SK-N-SH (cell line): ENCODE measurements at regions not wholly inside any gene's neighbourhood (a gene's known extent, or its start where the extent isn't known, plus 50 kb on each side); places are given as distances from the start of the nearest gene placed in this dataset.

Experiments
- CTCF ChIA-PET: fragments of 300-600, 350-600 bp; formaldehyde crosslinking; extraction: SDS; loops from one replicate; lab custom pipeline; 2021; lab: Yijun Ruan, JAX
- POLR2A ChIA-PET: fragments of 350-600 bp; sonication (Branson Sonifier 250); formaldehyde crosslinking; extraction: SDS; loops from one replicate; lab custom pipeline; 2020; ENCODE audit warnings: antibody characterized with exemption, inconsistent platforms; lab: Yijun Ruan, JAX
- DNase-seq: peaks from one replicate; pipeline ENCODE4 v3.0.0; 2012
- H2AFZ ChIP-seq: fragments of 200-600 bp; sonication (generic); 2 replicates; pipeline ENCODE4 v1.8.1; 2016; ENCODE audit warnings: antibody characterized with exemption, mild to moderate bottlenecking, low read depth
- H3F3A ChIP-seq: fragments of 200-600 bp; sonication (generic); replicated peaks from 2 replicates; pipeline ENCODE3; 2016; ENCODE audit warnings: antibody characterized with exemption, mild to moderate bottlenecking; ENCODE audit not compliant: insufficient read depth
- H3K27ac ChIP-seq, 2 experiments: fragments of 200-500 bp in 1 of 2; fragments of 200-600 bp in 1 of 2; sonication (Bioruptor generic) in 1 of 2; sonication (generic), shearing (Covaris generic) in 1 of 2; 2 replicates each; pipeline versions ENCODE4 v1.5.1 to v1.6.1; 2014 to 2016; ENCODE audit warnings: low read depth in 2 of 2, inconsistent platforms in 1 of 2, low read length in 1 of 2, mild to moderate bottlenecking in 1 of 2, mixed read lengths in 1 of 2
- H3K27me3 ChIP-seq: fragments of 200-600 bp; sonication (generic), shearing (Covaris generic); 2 replicates; pipeline ENCODE4 v1.6.1; 2016; ENCODE audit warnings: mixed run types; ENCODE audit not compliant: insufficient read depth
- H3K36me3 ChIP-seq, 2 experiments: fragments of 200-500 bp in 1 of 2; fragments of 200-600 bp in 1 of 2; sonication (Bioruptor generic) in 1 of 2; sonication (generic) in 1 of 2; replicated peaks in 1 of 2; 2 replicates each; pipeline versions ENCODE3 to v1.5.1; 2014 to 2016; ENCODE audit warnings: low read length in 1 of 2, mild to moderate bottlenecking in 1 of 2; ENCODE audit not compliant: insufficient read depth in 2 of 2, control insufficient read depth in 1 of 2
- H3K4me1 ChIP-seq, 2 experiments: fragments of 200-500 bp in 1 of 2; fragments of 200-600 bp in 1 of 2; sonication (Bioruptor generic) in 1 of 2; sonication (generic), shearing (Covaris generic) in 1 of 2; 2 replicates each; pipeline versions ENCODE4 v1.5.1 to v1.6.1; 2014 to 2016; ENCODE audit warnings: low read depth in 1 of 2, low read length in 1 of 2, mixed run types in 1 of 2; ENCODE audit not compliant: insufficient read depth in 2 of 2, control insufficient read depth in 1 of 2
- H3K4me2 ChIP-seq: fragments of 200-600 bp; sonication (generic), shearing (Covaris generic); 2 replicates; pipeline ENCODE4 v1.6.1; 2017; ENCODE audit warnings: mixed run types
- H3K4me3 ChIP-seq, 2 experiments: fragments of 200-500 bp in 1 of 2; fragments of 200-600 bp in 1 of 2; sonication (Bioruptor generic) in 1 of 2; sonication (generic), shearing (Covaris generic) in 1 of 2; 2 replicates each; pipeline versions ENCODE4 v1.5.1 to v1.8.1; 2014 to 2016; ENCODE audit warnings: low read depth in 2 of 2, inconsistent platforms in 1 of 2, low read length in 1 of 2, mild to moderate bottlenecking in 1 of 2, mixed read lengths in 1 of 2, moderate library complexity in 1 of 2
- H3K79me2 ChIP-seq: fragments of 200-600 bp; sonication (generic); 2 replicates; pipeline ENCODE4 v1.8.1; 2017; ENCODE audit warnings: mild to moderate bottlenecking; ENCODE audit not compliant: insufficient read depth
- H3K9ac ChIP-seq: fragments of 200-600 bp; sonication (generic); 2 replicates; pipeline ENCODE4 v1.6.1; 2017; ENCODE audit warnings: mixed run types
- H3K9me2 ChIP-seq: fragments of 200-600 bp; sonication (generic); 2 replicates; pipeline ENCODE4 v1.6.1; 2017; ENCODE audit warnings: mixed run types
- H3K9me3 ChIP-seq: fragments of 200-600 bp; sonication (generic); 2 replicates; pipeline ENCODE4 v1.6.1; 2017; ENCODE audit warnings: mixed run types, mild to moderate bottlenecking, moderate library complexity
- H4K20me1 ChIP-seq: fragments of 200-600 bp; sonication (generic); 2 replicates; pipeline ENCODE4 v1.6.1; 2017; ENCODE audit warnings: mild to moderate bottlenecking, mixed run types; ENCODE audit not compliant: insufficient read depth
- ELF1 ChIP-seq: IDR thresholded peaks from 2 replicates; pipeline ENCODE4 v1.4.0; 2012
- EP300 ChIP-seq, 2 experiments: IDR thresholded peaks; 2 replicates each; pipeline versions ENCODE4 v1.4.0 to v1.6.1; 2012; ENCODE audit warnings: borderline replicate concordance in 1 of 2, low read depth in 1 of 2, low read length in 1 of 2
- EZH2phosphoT487 ChIP-seq: fragments of 200-600 bp; sonication (generic); IDR thresholded peaks from 2 replicates; pipeline ENCODE4 v1.6.1; 2017; ENCODE audit warnings: low read depth, mixed run types, mild to moderate bottlenecking, antibody characterized with exemption, moderate library complexity, borderline replicate concordance
- FOSL2 ChIP-seq: IDR thresholded peaks from 2 replicates; pipeline ENCODE4 v1.4.0; 2012; ENCODE audit warnings: low read depth, mild to moderate bottlenecking, moderate library complexity, borderline replicate concordance
- FOXJ3 ChIP-seq: sonication (generic); formaldehyde crosslinking; IDR thresholded peaks from 2 replicates; pipeline ENCODE4 v1.5.1; 2020; ENCODE audit warnings: mild to moderate bottlenecking, missing genetic modification reagents
- FOXM1 ChIP-seq: IDR thresholded peaks from 2 replicates; pipeline ENCODE4 v1.4.0; 2012; ENCODE audit warnings: low read depth, mild to moderate bottlenecking
- GABPA ChIP-seq: IDR thresholded peaks from 2 replicates; pipeline ENCODE4 v1.4.0; 2012; ENCODE audit warnings: low read depth, mild to moderate bottlenecking
- JUND ChIP-seq: IDR thresholded peaks from 2 replicates; pipeline ENCODE4 v1.4.0; 2012
- POLR2AphosphoS5 ChIP-seq: IDR thresholded peaks from 2 replicates; pipeline ENCODE4 v1.6.1; 2012; ENCODE audit warnings: low read depth, low read length
- RAD21 ChIP-seq: IDR thresholded peaks from 2 replicates; pipeline ENCODE4 v1.6.1; 2012; ENCODE audit warnings: mild to moderate bottlenecking, low read length
- RCOR1 ChIP-seq: fragments of 150-350 bp; IDR thresholded peaks from 2 replicates; pipeline ENCODE4 v1.6.1; 2017; ENCODE audit warnings: antibody characterized with exemption, low read length
- REST ChIP-seq: IDR thresholded peaks from 2 replicates; pipeline ENCODE4 v1.6.1; 2012; ENCODE audit warnings: mild to moderate bottlenecking, low read depth, low read length, moderate library complexity
- RFX5 ChIP-seq: IDR thresholded peaks from 2 replicates; pipeline ENCODE4 v1.6.1; 2012; ENCODE audit warnings: mild to moderate bottlenecking, improper control_type of control experiment, low read length
- SIN3A ChIP-seq: IDR thresholded peaks from 2 replicates; pipeline ENCODE4 v1.6.1; 2012; ENCODE audit warnings: low read depth, mild to moderate bottlenecking, low read length, moderate library complexity, borderline replicate concordance
- SMC3 ChIP-seq: IDR thresholded peaks from 2 replicates; pipeline ENCODE4 v1.6.1; 2012; ENCODE audit warnings: low read depth, low read length, improper control_type of control experiment
- TAF1 ChIP-seq: IDR thresholded peaks from 2 replicates; pipeline ENCODE4 v1.6.1; 2012; ENCODE audit warnings: low read depth, mild to moderate bottlenecking, low read length, moderate library complexity, borderline replicate concordance
- TCF12 ChIP-seq: IDR thresholded peaks from 2 replicates; pipeline ENCODE4 v1.4.0; 2012
- TEAD4 ChIP-seq: IDR thresholded peaks from 2 replicates; pipeline ENCODE4 v1.4.0; 2012; ENCODE audit warnings: mild to moderate bottlenecking, borderline replicate concordance; ENCODE audit not compliant: insufficient read depth
- USF1 ChIP-seq: IDR thresholded peaks from 2 replicates; pipeline ENCODE4 v1.4.0; 2012; ENCODE audit warnings: low read depth, borderline replicate concordance
- USF2 ChIP-seq: fragments of 150-350 bp; IDR thresholded peaks from 2 replicates; pipeline ENCODE4 v1.6.1; 2017; ENCODE audit warnings: antibody characterized with exemption, low read length, low read depth, borderline replicate concordance
- YY1 ChIP-seq: IDR thresholded peaks from 2 replicates; pipeline ENCODE4 v1.4.0; 2012; ENCODE audit warnings: low read depth, mild to moderate bottlenecking
- WGBS: methylation state at CpG from one replicate; pipeline ENCODE4 v1.1.6; 2017; ENCODE audit warnings: low lambda C conversion rate; 5-methylcytosine and 5-hydroxymethylcytosine counted together
- TF ChIP-seq, protein P1 (sequence below): IDR thresholded peaks from 2 replicates; pipeline ENCODE4 v1.4.0; 2012; ENCODE audit warnings: low read depth, borderline replicate concordance
- TF ChIP-seq, protein P2 (sequence below): fragments of 150-350 bp; IDR thresholded peaks from 2 replicates; pipeline ENCODE4 v1.6.1; 2016; ENCODE audit warnings: mild to moderate bottlenecking, low read depth, low read length
- TF ChIP-seq, protein P3 (sequence below): fragments of 200-600 bp; sonication (generic); IDR thresholded peaks from 2 replicates; pipeline ENCODE4 v1.6.1; 2017; ENCODE audit warnings: antibody characterized with exemption, mild to moderate bottlenecking, moderate library complexity

DNA sequence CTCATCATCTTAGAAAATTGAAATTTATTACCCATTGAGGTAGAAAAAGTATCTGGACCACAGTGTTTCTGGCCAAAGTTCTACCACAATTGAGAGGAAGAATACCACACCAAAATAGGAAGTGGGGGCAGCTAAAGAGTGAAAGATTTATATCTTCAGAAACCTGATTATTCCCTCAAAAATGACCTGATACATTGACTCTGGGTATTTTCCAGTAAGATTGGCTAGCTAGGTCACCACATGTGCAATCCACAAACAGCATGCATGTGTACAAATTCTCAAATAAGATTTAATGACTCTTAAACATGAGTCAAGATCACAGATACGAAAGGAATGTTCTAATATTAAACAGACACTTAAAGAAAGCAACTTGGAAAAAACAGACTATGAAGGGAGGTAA, 1516.2 kb upstream of the PCDH20 start:
- no peaks in the 10 kb centered on the region for H3K36me3 ChIP-seq
- H3K4me3 ChIP-seq = no peak overlapping the region
- H4K20me1 ChIP-seq = no peaks in the 10 kb centered on the region
- H3K79me2 ChIP-seq = no peaks in the 10 kb centered on the region
- no peaks in the 10 kb centered on the region for H3K9me3 ChIP-seq
- no peaks in the 10 kb centered on the region for H3F3A ChIP-seq
- WGBS = 3% methylated on average over 1 of the region's 1 CpG
- H3K9ac ChIP-seq = no peak overlapping the region
- POLR2A ChIA-PET = no interaction called here
- CTCF ChIA-PET = no interaction called here
- H3K27me3 ChIP-seq = no peaks in the 10 kb centered on the region
- no peaks in the 10 kb centered on the region for H3K9me2 ChIP-seq
- no peak overlapping the region; the same call in 1 of the 2 replicates for H3K4me2 ChIP-seq
- H2AFZ ChIP-seq = peak overlapping the region; percentile 71
- no peaks in the 10 kb centered on the region for H3K4me1 ChIP-seq
- TF ChIP-seq FOXJ3 (CRISPR knock-in tag) (no peak), REST (no peak), RFX5 (no peak), SIN3A (no peak), FOSL2 (no peak), GABPA (no peak), RCOR1 (no peak), EZH2phosphoT487 (no peak), TAF1 (no peak), USF2 (no peak), EP300 (IDR thresholded peaks at IDR 0.05; ENCODE audit: borderline replicate concordance in 1 of 2, low read depth in 1 of 2, low read length in 1 of 2) (0 out of 4 replicates have a peak, but pooled peaks of 1 of the 2 experiments have one; percentile 14), JUND (0 out of 2 replicates have a peak, but pooled peaks have one; percentile 19), TCF12 (peak; percentile 58), SMC3 (no peak), FOXM1 (no peak), TEAD4 (no peak), POLR2AphosphoS5 (no peak), USF1 (no peak), ELF1 (no peak), YY1 (no peak), RAD21 (no peak)
- TF ChIP-seq, protein P1, sequence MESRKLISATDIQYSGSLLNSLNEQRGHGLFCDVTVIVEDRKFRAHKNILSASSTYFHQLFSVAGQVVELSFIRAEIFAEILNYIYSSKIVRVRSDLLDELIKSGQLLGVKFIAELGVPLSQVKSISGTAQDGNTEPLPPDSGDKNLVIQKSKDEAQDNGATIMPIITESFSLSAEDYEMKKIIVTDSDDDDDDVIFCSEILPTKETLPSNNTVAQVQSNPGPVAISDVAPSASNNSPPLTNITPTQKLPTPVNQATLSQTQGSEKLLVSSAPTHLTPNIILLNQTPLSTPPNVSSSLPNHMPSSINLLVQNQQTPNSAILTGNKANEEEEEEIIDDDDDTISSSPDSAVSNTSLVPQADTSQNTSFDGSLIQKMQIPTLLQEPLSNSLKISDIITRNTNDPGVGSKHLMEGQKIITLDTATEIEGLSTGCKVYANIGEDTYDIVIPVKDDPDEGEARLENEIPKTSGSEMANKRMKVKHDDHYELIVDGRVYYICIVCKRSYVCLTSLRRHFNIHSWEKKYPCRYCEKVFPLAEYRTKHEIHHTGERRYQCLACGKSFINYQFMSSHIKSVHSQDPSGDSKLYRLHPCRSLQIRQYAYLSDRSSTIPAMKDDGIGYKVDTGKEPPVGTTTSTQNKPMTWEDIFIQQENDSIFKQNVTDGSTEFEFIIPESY = no peak
- TF ChIP-seq, protein P2, sequence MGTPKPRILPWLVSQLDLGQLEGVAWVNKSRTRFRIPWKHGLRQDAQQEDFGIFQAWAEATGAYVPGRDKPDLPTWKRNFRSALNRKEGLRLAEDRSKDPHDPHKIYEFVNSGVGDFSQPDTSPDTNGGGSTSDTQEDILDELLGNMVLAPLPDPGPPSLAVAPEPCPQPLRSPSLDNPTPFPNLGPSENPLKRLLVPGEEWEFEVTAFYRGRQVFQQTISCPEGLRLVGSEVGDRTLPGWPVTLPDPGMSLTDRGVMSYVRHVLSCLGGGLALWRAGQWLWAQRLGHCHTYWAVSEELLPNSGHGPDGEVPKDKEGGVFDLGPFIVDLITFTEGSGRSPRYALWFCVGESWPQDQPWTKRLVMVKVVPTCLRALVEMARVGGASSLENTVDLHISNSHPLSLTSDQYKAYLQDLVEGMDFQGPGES = no peak
- TF ChIP-seq, protein P3, sequence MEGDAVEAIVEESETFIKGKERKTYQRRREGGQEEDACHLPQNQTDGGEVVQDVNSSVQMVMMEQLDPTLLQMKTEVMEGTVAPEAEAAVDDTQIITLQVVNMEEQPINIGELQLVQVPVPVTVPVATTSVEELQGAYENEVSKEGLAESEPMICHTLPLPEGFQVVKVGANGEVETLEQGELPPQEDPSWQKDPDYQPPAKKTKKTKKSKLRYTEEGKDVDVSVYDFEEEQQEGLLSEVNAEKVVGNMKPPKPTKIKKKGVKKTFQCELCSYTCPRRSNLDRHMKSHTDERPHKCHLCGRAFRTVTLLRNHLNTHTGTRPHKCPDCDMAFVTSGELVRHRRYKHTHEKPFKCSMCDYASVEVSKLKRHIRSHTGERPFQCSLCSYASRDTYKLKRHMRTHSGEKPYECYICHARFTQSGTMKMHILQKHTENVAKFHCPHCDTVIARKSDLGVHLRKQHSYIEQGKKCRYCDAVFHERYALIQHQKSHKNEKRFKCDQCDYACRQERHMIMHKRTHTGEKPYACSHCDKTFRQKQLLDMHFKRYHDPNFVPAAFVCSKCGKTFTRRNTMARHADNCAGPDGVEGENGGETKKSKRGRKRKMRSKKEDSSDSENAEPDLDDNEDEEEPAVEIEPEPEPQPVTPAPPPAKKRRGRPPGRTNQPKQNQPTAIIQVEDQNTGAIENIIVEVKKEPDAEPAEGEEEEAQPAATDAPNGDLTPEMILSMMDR = no peak
- DNase-seq = no peak
- peak overlapping the region in 1 of 2 experiments; percentile 68; a peak in 1 of 4 replicates for H3K27ac ChIP-seq
